Upper lobe of left lung (tissue), 6 donors: ENCODE measurements at regions not wholly inside any gene's neighbourhood (a gene's known extent, or its start where the extent isn't known, plus 50 kb on each side); places are given as distances from the start of the nearest gene placed in this dataset.

Experiments used
- ATAC-seq, 2 donors: fragments of 200-7000 bp; cut with Tn5 transposase; one replicate each; pipeline ENCODE4 v1.9.1; 2022; ENCODE audit warnings: mild to moderate bottlenecking in 2 of 2, moderate library complexity in 2 of 2; ENCODE audit not compliant: low FRiP score in 2 of 2
- DNase-seq, 2 donors: peaks; one replicate each; pipeline ENCODE4 v3.0.0-alpha.2; 2019 to 2020
- H3K27ac ChIP-seq, 4 donors: fragments of 200-600 bp; sonication (generic); one replicate each; pipeline ENCODE4 v1.5.1; 2016 to 2019
- H3K27me3 ChIP-seq, 4 donors: fragments of 200-600 bp; sonication (generic); one replicate each; pipeline ENCODE4 v1.5.1; 2017 to 2019
- H3K36me3 ChIP-seq, 4 donors: fragments of 200-600 bp; sonication (generic); one replicate each; pipeline ENCODE4 v1.5.1; 2016 to 2019
- H3K4me1 ChIP-seq, 4 donors: fragments of 200-600 bp; sonication (generic); one replicate each; pipeline ENCODE4 v1.5.1; 2018 to 2019
- H3K4me3 ChIP-seq, 4 donors: fragments of 200-600 bp; sonication (generic); one replicate each; pipeline ENCODE4 v1.5.1; 2017 to 2019; ENCODE audit warnings: mild to moderate bottlenecking in 2 of 4, moderate library complexity in 1 of 4
- H3K9me3 ChIP-seq, 4 donors: fragments of 200-600 bp; sonication (generic); one replicate each; pipeline ENCODE4 v1.5.1; 2018 to 2019
- CTCF ChIP-seq, 6 experiments: fragments of 450-650 bp in 4 of 6; fragments of 200-600 bp in 2 of 6; sonication (generic) in 2 of 6; IDR thresholded peaks; one replicate each; pipeline ENCODE4 v1.5.1; 2016 to 2019; ENCODE audit warnings: antibody characterized with exemption in 6 of 6
- EP300 ChIP-seq, 4 donors: sonication (generic); formaldehyde crosslinking; IDR thresholded peaks; one replicate each; pipeline ENCODE4 v1.5.1; 2017; ENCODE audit warnings: antibody characterized with exemption in 4 of 4, control low read depth in 2 of 4
- POLR2A ChIP-seq, 4 donors: fragments of 450-650 bp; IDR thresholded peaks; one replicate each; pipeline ENCODE4 v1.5.1; 2016 to 2017; ENCODE audit warnings: antibody characterized with exemption in 4 of 4, mild to moderate bottlenecking in 2 of 4
- POLR2AphosphoS5 ChIP-seq, 2 donors: sonication (generic); formaldehyde crosslinking; IDR thresholded peaks; one replicate each; pipeline ENCODE4 v1.5.1; 2017; ENCODE audit warnings: antibody characterized with exemption in 2 of 2
- WGBS, 2 donors: methylation state at CpG; one replicate each; pipeline ENCODE4 v1.1.5; 2017 to 2018; 5-methylcytosine and 5-hydroxymethylcytosine counted together
- donor health status: DM: no; HTN: no; CAD: no; lungs with moderate emphysema.
- donor health status: DM: no; HTN: yes; CAD: no; lungs with severe emphysema.

- H3K9me3 ChIP-seq, result no peaks in the 10 kb centered on the region
- H3K27ac ChIP-seq, result no peak overlapping the region
- DNase-seq, result peak in 1 of 2 donors; percentile 2
- no peaks in the 10 kb centered on the region for H3K36me3 ChIP-seq
- 77 to 79% methylated on average over 11 to 12 of the region's 12 CpGs for WGBS, 2 donors
- H3K27me3 ChIP-seq, result no peaks in the 10 kb centered on the region
- no peak for TF ChIP-seq POLR2AphosphoS5 (IDR thresholded peaks at IDR 0.05)
- no peak for TF ChIP-seq EP300 (IDR thresholded peaks at IDR 0.05)
- TF ChIP-seq CTCF (IDR thresholded peaks at IDR 0.05), result no peak
- TF ChIP-seq POLR2A (IDR thresholded peaks at IDR 0.05), result no peak
- H3K4me1 ChIP-seq, result no peaks in the 10 kb centered on the region
- no peak for ATAC-seq
- no peak overlapping the region for H3K4me3 ChIP-seq
These were observed 161.3 kb downstream of the RTP5 start for GRCh38 chr2:242030858-242031257.

GRCh38 chr2:242031481-242032019, 162.0 kb downstream of the RTP5 start:
- Histone ChIP-seq H3K27me3 (no peaks in the 10 kb centered on the region), H3K27ac (no peak overlapping the region), H3K9me3 (no peaks in the 10 kb centered on the region), H3K36me3 (no peaks in the 10 kb centered on the region), H3K4me1 (no peaks in the 10 kb centered on the region), H3K4me3 (no peak overlapping the region)
- ATAC-seq, result peak in 1 of 2 donors; percentile 55
- TF ChIP-seq EP300 (IDR thresholded peaks at IDR 0.05) (no peak), CTCF (IDR thresholded peaks at IDR 0.05) (no peak), POLR2A (IDR thresholded peaks at IDR 0.05) (no peak), POLR2AphosphoS5 (IDR thresholded peaks at IDR 0.05) (no peak)
- 60 to 71% methylated on average over 20 of the region's 20 CpGs for WGBS, 2 donors
- peak in 1 of 2 donors; percentile 19 for DNase-seq

- H3K27ac ChIP-seq, result no peak overlapping the region
- TF ChIP-seq CTCF (IDR thresholded peaks at IDR 0.05) (no peak), EP300 (IDR thresholded peaks at IDR 0.05) (no peak), POLR2A (IDR thresholded peaks at IDR 0.05) (no peak), POLR2AphosphoS5 (IDR thresholded peaks at IDR 0.05) (no peak)
- no peaks in the 10 kb centered on the region for H3K4me1 ChIP-seq
- WGBS, 2 donors, result 69 to 74% methylated on average over 16 to 20 of the region's 20 CpGs
- no peaks in the 10 kb centered on the region for H3K27me3 ChIP-seq
- no peaks in the 10 kb centered on the region for H3K36me3 ChIP-seq
- H3K9me3 ChIP-seq, result no peaks in the 10 kb centered on the region
- ATAC-seq (peak; percentile 11 to 50), DNase-seq (peak in 1 of 2 donors; percentile 10)
- H3K4me3 ChIP-seq, result no peak overlapping the region
These were observed 163.5 kb downstream of the RTP5 start for GRCh38 chr2:242032780-242033656.

- no peaks in the 10 kb centered on the region for H3K9me3 ChIP-seq
- no peaks in the 10 kb centered on the region for H3K4me1 ChIP-seq
- WGBS, 2 donors, result 57 to 71% methylated on average over 6 of the region's 6 CpGs
- no peaks in the 10 kb centered on the region for H3K27me3 ChIP-seq
- H3K36me3 ChIP-seq, result no peaks in the 10 kb centered on the region
- H3K4me3 ChIP-seq, result no peak overlapping the region
- DNase-seq (peak in 1 of 2 donors; percentile 3), ATAC-seq (no peak)
- TF ChIP-seq POLR2A (IDR thresholded peaks at IDR 0.05) (no peak), CTCF (IDR thresholded peaks at IDR 0.05) (no peak), EP300 (IDR thresholded peaks at IDR 0.05) (no peak), POLR2AphosphoS5 (IDR thresholded peaks at IDR 0.05) (no peak)
- no peak overlapping the region for H3K27ac ChIP-seq
These were observed 164.6 kb downstream of the RTP5 start for GRCh38 chr2:242034138-242034537.
